SK-N-SH (cell line): ENCODE measurements at regions not wholly inside any gene's neighbourhood (a gene's known extent, or its start where the extent isn't known, plus 50 kb on each side); places are given as distances from the start of the nearest gene placed in this dataset.

Experiments used
- CTCF ChIA-PET: fragments of 300-600, 350-600 bp; formaldehyde crosslinking; extraction: SDS; loops from one replicate; lab custom pipeline; 2021; lab: Yijun Ruan, JAX
- POLR2A ChIA-PET: fragments of 350-600 bp; sonication (Branson Sonifier 250); formaldehyde crosslinking; extraction: SDS; loops from one replicate; lab custom pipeline; 2020; ENCODE audit warnings: antibody characterized with exemption, inconsistent platforms; lab: Yijun Ruan, JAX
- DNase-seq: peaks from one replicate; pipeline ENCODE4 v3.0.0; 2012
- H2AFZ ChIP-seq: fragments of 200-600 bp; sonication (generic); 2 replicates; pipeline ENCODE4 v1.8.1; 2016; ENCODE audit warnings: antibody characterized with exemption, mild to moderate bottlenecking, low read depth
- H3F3A ChIP-seq: fragments of 200-600 bp; sonication (generic); replicated peaks from 2 replicates; pipeline ENCODE3; 2016; ENCODE audit warnings: antibody characterized with exemption, mild to moderate bottlenecking; ENCODE audit not compliant: insufficient read depth
- H3K27ac ChIP-seq, 2 experiments: fragments of 200-500 bp in 1 of 2; fragments of 200-600 bp in 1 of 2; sonication (Bioruptor generic) in 1 of 2; sonication (generic), shearing (Covaris generic) in 1 of 2; 2 replicates each; pipeline versions ENCODE4 v1.5.1 to v1.6.1; 2014 to 2016; ENCODE audit warnings: low read depth in 2 of 2, inconsistent platforms in 1 of 2, low read length in 1 of 2, mild to moderate bottlenecking in 1 of 2, mixed read lengths in 1 of 2
- H3K27me3 ChIP-seq: fragments of 200-600 bp; sonication (generic), shearing (Covaris generic); 2 replicates; pipeline ENCODE4 v1.6.1; 2016; ENCODE audit warnings: mixed run types; ENCODE audit not compliant: insufficient read depth
- H3K36me3 ChIP-seq, 2 experiments: fragments of 200-500 bp in 1 of 2; fragments of 200-600 bp in 1 of 2; sonication (Bioruptor generic) in 1 of 2; sonication (generic) in 1 of 2; replicated peaks in 1 of 2; 2 replicates each; pipeline versions ENCODE3 to v1.5.1; 2014 to 2016; ENCODE audit warnings: low read length in 1 of 2, mild to moderate bottlenecking in 1 of 2; ENCODE audit not compliant: insufficient read depth in 2 of 2, control insufficient read depth in 1 of 2
- H3K4me1 ChIP-seq, 2 experiments: fragments of 200-500 bp in 1 of 2; fragments of 200-600 bp in 1 of 2; sonication (Bioruptor generic) in 1 of 2; sonication (generic), shearing (Covaris generic) in 1 of 2; 2 replicates each; pipeline versions ENCODE4 v1.5.1 to v1.6.1; 2014 to 2016; ENCODE audit warnings: low read depth in 1 of 2, low read length in 1 of 2, mixed run types in 1 of 2; ENCODE audit not compliant: insufficient read depth in 2 of 2, control insufficient read depth in 1 of 2
- H3K4me2 ChIP-seq: fragments of 200-600 bp; sonication (generic), shearing (Covaris generic); 2 replicates; pipeline ENCODE4 v1.6.1; 2017; ENCODE audit warnings: mixed run types
- H3K4me3 ChIP-seq, 2 experiments: fragments of 200-500 bp in 1 of 2; fragments of 200-600 bp in 1 of 2; sonication (Bioruptor generic) in 1 of 2; sonication (generic), shearing (Covaris generic) in 1 of 2; 2 replicates each; pipeline versions ENCODE4 v1.5.1 to v1.8.1; 2014 to 2016; ENCODE audit warnings: low read depth in 2 of 2, inconsistent platforms in 1 of 2, low read length in 1 of 2, mild to moderate bottlenecking in 1 of 2, mixed read lengths in 1 of 2, moderate library complexity in 1 of 2
- H3K79me2 ChIP-seq: fragments of 200-600 bp; sonication (generic); 2 replicates; pipeline ENCODE4 v1.8.1; 2017; ENCODE audit warnings: mild to moderate bottlenecking; ENCODE audit not compliant: insufficient read depth
- H3K9ac ChIP-seq: fragments of 200-600 bp; sonication (generic); 2 replicates; pipeline ENCODE4 v1.6.1; 2017; ENCODE audit warnings: mixed run types
- H3K9me2 ChIP-seq: fragments of 200-600 bp; sonication (generic); 2 replicates; pipeline ENCODE4 v1.6.1; 2017; ENCODE audit warnings: mixed run types
- H3K9me3 ChIP-seq: fragments of 200-600 bp; sonication (generic); 2 replicates; pipeline ENCODE4 v1.6.1; 2017; ENCODE audit warnings: mixed run types, mild to moderate bottlenecking, moderate library complexity
- H4K20me1 ChIP-seq: fragments of 200-600 bp; sonication (generic); 2 replicates; pipeline ENCODE4 v1.6.1; 2017; ENCODE audit warnings: mild to moderate bottlenecking, mixed run types; ENCODE audit not compliant: insufficient read depth
- CTCF ChIP-seq: fragments of 200-600 bp; sonication (generic); IDR thresholded peaks from 2 replicates; pipeline ENCODE4 v1.6.1; 2017; ENCODE audit warnings: antibody characterized with exemption, mild to moderate bottlenecking, moderate library complexity
- EP300 ChIP-seq, 2 experiments: IDR thresholded peaks; 2 replicates each; pipeline versions ENCODE4 v1.4.0 to v1.6.1; 2012; ENCODE audit warnings: borderline replicate concordance in 1 of 2, low read depth in 1 of 2, low read length in 1 of 2
- EZH2phosphoT487 ChIP-seq: fragments of 200-600 bp; sonication (generic); IDR thresholded peaks from 2 replicates; pipeline ENCODE4 v1.6.1; 2017; ENCODE audit warnings: low read depth, mixed run types, mild to moderate bottlenecking, antibody characterized with exemption, moderate library complexity, borderline replicate concordance
- FOSL2 ChIP-seq: IDR thresholded peaks from 2 replicates; pipeline ENCODE4 v1.4.0; 2012; ENCODE audit warnings: low read depth, mild to moderate bottlenecking, moderate library complexity, borderline replicate concordance
- FOXM1 ChIP-seq: IDR thresholded peaks from 2 replicates; pipeline ENCODE4 v1.4.0; 2012; ENCODE audit warnings: low read depth, mild to moderate bottlenecking
- GATA2 ChIP-seq: sonication (generic); formaldehyde crosslinking; IDR thresholded peaks from 2 replicates; pipeline ENCODE4 v1.5.0; 2020; ENCODE audit warnings: mild to moderate bottlenecking, missing genetic modification reagents
- IRF3 ChIP-seq: fragments of 150-350 bp; IDR thresholded peaks from 2 replicates; pipeline ENCODE4 v1.6.1; 2016; ENCODE audit warnings: mild to moderate bottlenecking, low read depth, low read length
- JUND ChIP-seq: IDR thresholded peaks from 2 replicates; pipeline ENCODE4 v1.4.0; 2012
- MEF2A ChIP-seq: IDR thresholded peaks from 2 replicates; pipeline ENCODE4 v1.4.0; 2012; ENCODE audit warnings: low read depth, borderline replicate concordance
- MXI1 ChIP-seq: IDR thresholded peaks from 2 replicates; pipeline ENCODE4 v1.6.1; 2012; ENCODE audit warnings: mild to moderate bottlenecking, low read depth, low read length, improper control_type of control experiment
- NFIC ChIP-seq: IDR thresholded peaks from 2 replicates; pipeline ENCODE4 v1.4.0; 2012; ENCODE audit warnings: borderline replicate concordance
- NRF1 ChIP-seq: IDR thresholded peaks from 2 replicates; pipeline ENCODE4 v1.6.1; 2012; ENCODE audit warnings: low read depth, mild to moderate bottlenecking, low read length
- PBX3 ChIP-seq: IDR thresholded peaks from 2 replicates; pipeline ENCODE4; 2012
- POLR2AphosphoS5 ChIP-seq: IDR thresholded peaks from 2 replicates; pipeline ENCODE4 v1.6.1; 2012; ENCODE audit warnings: low read depth, low read length
- RAD21 ChIP-seq: IDR thresholded peaks from 2 replicates; pipeline ENCODE4 v1.6.1; 2012; ENCODE audit warnings: mild to moderate bottlenecking, low read length
- RFX5 ChIP-seq: IDR thresholded peaks from 2 replicates; pipeline ENCODE4 v1.6.1; 2012; ENCODE audit warnings: mild to moderate bottlenecking, improper control_type of control experiment, low read length
- RXRA ChIP-seq: IDR thresholded peaks from 2 replicates; pipeline ENCODE4 v1.4.0; 2012; ENCODE audit warnings: low read depth, mild to moderate bottlenecking, borderline replicate concordance
- SIN3A ChIP-seq: IDR thresholded peaks from 2 replicates; pipeline ENCODE4 v1.6.1; 2012; ENCODE audit warnings: low read depth, mild to moderate bottlenecking, low read length, moderate library complexity, borderline replicate concordance
- SMC3 ChIP-seq: IDR thresholded peaks from 2 replicates; pipeline ENCODE4 v1.6.1; 2012; ENCODE audit warnings: low read depth, low read length, improper control_type of control experiment
- TAF1 ChIP-seq: IDR thresholded peaks from 2 replicates; pipeline ENCODE4 v1.6.1; 2012; ENCODE audit warnings: low read depth, mild to moderate bottlenecking, low read length, moderate library complexity, borderline replicate concordance
- TCF12 ChIP-seq: IDR thresholded peaks from 2 replicates; pipeline ENCODE4 v1.4.0; 2012
- USF2 ChIP-seq: fragments of 150-350 bp; IDR thresholded peaks from 2 replicates; pipeline ENCODE4 v1.6.1; 2017; ENCODE audit warnings: antibody characterized with exemption, low read length, low read depth, borderline replicate concordance
- YY1 ChIP-seq: IDR thresholded peaks from 2 replicates; pipeline ENCODE4 v1.4.0; 2012; ENCODE audit warnings: low read depth, mild to moderate bottlenecking
- ZBTB33 ChIP-seq: IDR thresholded peaks from 2 replicates; pipeline ENCODE4 v1.4.0; 2012; ENCODE audit warnings: low read depth, borderline replicate concordance
- WGBS: methylation state at CpG from one replicate; pipeline ENCODE4 v1.1.6; 2017; ENCODE audit warnings: low lambda C conversion rate; 5-methylcytosine and 5-hydroxymethylcytosine counted together

GRCh38 chr6:163688739-163689362 lies 274.3 kb downstream of the QKI start:
- H3K27ac ChIP-seq, result no peak overlapping the region
- WGBS, result 47% methylated on average over 5 of the region's 6 CpGs
- H3K79me2 ChIP-seq, result no peaks in the 10 kb centered on the region
- H4K20me1 ChIP-seq, result no peaks in the 10 kb centered on the region
- peaks cover 0 to 5% of the 10 kb centered on the region in 2 experiments; a peak in 1 of 4 replicates for H3K4me1 ChIP-seq
- H3F3A ChIP-seq, result no peaks in the 10 kb centered on the region
- H3K4me3 ChIP-seq, result no peak overlapping the region
- TF ChIP-seq MXI1, result peak; percentile 29; the same call in 1 of the 2 replicates
- no peak for TF ChIP-seq SMC3
- TF ChIP-seq NRF1, result no peak
- no peak for TF ChIP-seq POLR2AphosphoS5
- TF ChIP-seq RAD21, result no peak
- TF ChIP-seq NFIC, result no peak
- TF ChIP-seq GATA2 (CRISPR knock-in tag), result peak; percentile 28; the same call in 1 of the 2 replicates
- TF ChIP-seq RXRA, result no peak
- no peak for TF ChIP-seq YY1
- TF ChIP-seq EZH2phosphoT487, result no peak
- TF ChIP-seq TCF12, result no peak
- TF ChIP-seq ZBTB33, result no peak
- TF ChIP-seq IRF3, result no peak
- no peak for TF ChIP-seq USF2
- no peak for TF ChIP-seq SIN3A
- peak in 1 of 2 experiments; percentile 29; a peak in 1 of 4 replicates for TF ChIP-seq EP300 (IDR thresholded peaks at IDR 0.05; ENCODE audit: borderline replicate concordance in 1 of 2, low read depth in 1 of 2, low read length in 1 of 2)
- TF ChIP-seq FOSL2, result no peak
- no peak for TF ChIP-seq FOXM1
- TF ChIP-seq RFX5, result no peak
- TF ChIP-seq TAF1, result no peak
- TF ChIP-seq MEF2A, result no peak
- TF ChIP-seq PBX3, result no peak
- no peak for TF ChIP-seq JUND
- TF ChIP-seq CTCF, result no peak
- DNase-seq, result peak; percentile 50
- H3K9ac ChIP-seq, result no peak overlapping the region
- H3K4me2 ChIP-seq, result no peak overlapping the region
- ChIA-PET CTCF (no interaction called here), POLR2A (interaction anchor here (1.6 kb wide), 1 partner anchor 22 kb away, joined by 5 read pairs; no protein-coding TSS in a partner anchor)
- no peaks in the 10 kb centered on the region for H3K9me3 ChIP-seq
- no peaks in the 10 kb centered on the region for H3K9me2 ChIP-seq
- no peaks in the 10 kb centered on the region for H3K27me3 ChIP-seq
- no peak overlapping the region for H2AFZ ChIP-seq
- H3K36me3 ChIP-seq, result no peaks in the 10 kb centered on the region
